ENCODE measurements at regions not wholly inside any gene's neighbourhood (a gene's known extent, or its start where the extent isn't known, plus 50 kb on each side); places are given as distances from the start of the nearest gene placed in this dataset.

GRCh38 chr9:129237164-129237611 lies 59.1 kb upstream of the IER5L start:
- CTCF ChIA-PET = interaction anchor here (0.8 to 2.7 kb wide), 5 partner anchors 63 to 387 kb away, joined by 3 to 16 read pairs (median 10); no protein-coding TSS in a partner anchor
- no peaks in the 10 kb centered on the region for H3K27me3 Mint-ChIP-seq

DNA sequence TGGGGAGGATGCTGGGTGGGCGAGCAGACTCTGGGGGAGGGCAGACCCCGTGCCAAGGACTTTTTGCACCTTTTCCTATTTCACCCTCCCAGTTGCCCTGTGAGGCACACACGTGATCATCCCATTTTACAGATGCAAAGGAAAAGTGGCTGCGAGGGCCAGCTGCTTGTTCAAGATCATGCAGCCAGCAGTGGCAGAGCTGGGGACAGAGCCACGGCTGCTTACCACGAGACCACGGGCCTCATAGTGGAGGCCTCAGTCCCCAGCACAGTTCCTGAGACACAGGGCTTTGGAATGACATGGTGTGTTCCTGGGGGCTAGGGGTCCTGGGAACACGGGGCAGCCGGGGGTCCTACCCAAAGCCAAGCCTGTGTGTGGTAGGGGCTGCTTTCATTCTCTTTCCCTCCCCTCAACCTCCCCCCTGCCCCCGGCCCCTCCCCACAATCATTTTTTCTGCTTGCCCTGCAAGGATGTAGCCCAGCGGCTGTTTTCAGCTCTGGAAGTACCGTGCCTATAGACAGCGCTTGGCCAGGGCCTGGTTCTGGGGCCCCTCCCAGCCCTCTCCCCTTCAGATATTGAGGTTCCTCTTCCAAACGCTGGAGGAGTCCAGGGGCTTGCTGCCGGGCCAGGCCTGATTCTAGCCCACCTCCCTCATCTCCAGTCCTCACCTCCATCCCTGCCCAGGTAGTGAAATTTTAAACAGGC lies 58.5 kb upstream of the IER5L start:
- H3K36me3 Mint-ChIP-seq = no peaks in the 10 kb centered on the region
- peaks cover 14% of the 10 kb centered on the region for H3K9me3 Mint-ChIP-seq
- peak overlapping the region; percentile 88 for H3K27ac Mint-ChIP-seq
- CTCF ChIA-PET = interaction anchor here (1.2 to 2.7 kb wide), 5 partner anchors 63 to 388 kb away, joined by 4 to 16 read pairs (median 10); no protein-coding TSS in a partner anchor
- peak overlapping the region; percentile 68 for H3K4me3 Mint-ChIP-seq
- POLR2A ChIA-PET = interaction anchor here (1.6 to 2.3 kb wide), 2 partner anchors 11 to 59 kb away, joined by 5 to 13 read pairs; partner anchors contain the start of gene IER5L
- intact Hi-C loops (cut with micrococcal nuclease) = loop anchor here (1.0 to 5.0 kb wide), 3 partner anchors 34 to 97 kb away; no protein-coding TSS in a partner anchor
- H3K27me3 Mint-ChIP-seq = no peaks in the 10 kb centered on the region
- DNase-seq = peak; percentile 26
- H3K4me1 Mint-ChIP-seq (ENCODE audit: low read depth) = peaks cover 49% of the 10 kb centered on the region

More at GRCh38 chr9:129237164-129237611, 59.1 kb upstream of the IER5L start:
- POLR2A ChIA-PET = interaction anchor here (2.3 kb wide), 1 partner anchor 59 kb away, joined by 13 read pairs; the partner anchor contains the start of gene IER5L
- Mint-ChIP-seq H3K4me1 (ENCODE audit: low read depth) (peaks cover 49% of the 10 kb centered on the region), H3K27ac (peak overlapping the region; percentile 88), H3K36me3 (no peaks in the 10 kb centered on the region), H3K9me3 (peaks cover 14% of the 10 kb centered on the region), H3K4me3 (peak overlapping the region; percentile 68)
- DNase-seq = peak; percentile 77
- intact Hi-C loops (cut with micrococcal nuclease) = loop anchor here (5.0 kb wide), 1 partner anchor 35 kb away; no protein-coding TSS in a partner anchor

- peaks cover 49% of the 10 kb centered on the region for H3K4me1 Mint-ChIP-seq (ENCODE audit: low read depth)
- H3K36me3 Mint-ChIP-seq = no peaks in the 10 kb centered on the region
- peaks cover 14% of the 10 kb centered on the region for H3K9me3 Mint-ChIP-seq
- H3K27ac Mint-ChIP-seq = peak overlapping the region; percentile 59
- ChIA-PET CTCF (interaction anchor here (1.2 kb wide), 1 partner anchor 104 kb away, joined by 4 read pairs; no protein-coding TSS in a partner anchor), POLR2A (interaction anchor here (1.6 kb wide), 1 partner anchor 11 kb away, joined by 5 read pairs; no protein-coding TSS in a partner anchor)
- intact Hi-C loops (cut with micrococcal nuclease) = loop anchor here (1.0 to 5.0 kb wide), 3 partner anchors 34 to 97 kb away; no protein-coding TSS in a partner anchor
- H3K4me3 Mint-ChIP-seq = peak overlapping the region; percentile 67
- DNase-seq = peak; percentile 81
- no peaks in the 10 kb centered on the region for H3K27me3 Mint-ChIP-seq
Measured at GRCh38 chr9:129235931-129236331, 57.9 kb upstream of the IER5L start.

- peak overlapping the region; percentile 59 for H3K27ac Mint-ChIP-seq
- no peaks in the 10 kb centered on the region for H3K27me3 Mint-ChIP-seq
Measured at GRCh38 chr9:129235041-129235930, 57.2 kb upstream of the IER5L start.

DNA sequence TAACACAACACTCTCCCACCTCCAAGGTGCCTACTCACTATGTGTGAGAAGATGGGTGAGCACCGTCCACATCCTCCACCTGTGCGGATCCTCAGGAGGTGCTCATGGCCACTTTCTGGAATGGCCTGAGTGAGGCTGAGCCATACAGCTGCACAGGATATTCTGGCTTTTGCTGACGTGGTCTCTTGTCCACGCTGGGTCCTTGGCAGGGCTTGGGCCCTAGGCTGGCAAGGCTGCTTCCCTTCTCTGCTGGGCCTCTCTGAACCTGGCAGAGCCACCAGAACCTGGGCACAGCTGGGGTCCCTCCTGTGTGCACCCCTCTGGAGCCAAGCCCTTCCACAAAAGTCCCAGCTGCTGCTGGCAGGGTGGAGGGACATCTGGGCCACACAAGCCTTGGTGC lies 56.4 kb upstream of the IER5L start:
- H3K27ac Mint-ChIP-seq = no peak overlapping the region
- H3K4me1 Mint-ChIP-seq (ENCODE audit: low read depth) = peaks cover 49% of the 10 kb centered on the region
- no peak for DNase-seq
- H3K27me3 Mint-ChIP-seq = no peaks in the 10 kb centered on the region
- no peak overlapping the region for H3K4me3 Mint-ChIP-seq
- CTCF ChIA-PET = no interaction called here
- intact Hi-C loops (cut with micrococcal nuclease) = no loop called here
- POLR2A ChIA-PET = no interaction called here
- no peaks in the 10 kb centered on the region for H3K36me3 Mint-ChIP-seq
- peaks cover 14% of the 10 kb centered on the region for H3K9me3 Mint-ChIP-seq

More at GRCh38 chr9:129235041-129235930, 57.2 kb upstream of the IER5L start:
- intact Hi-C loops (cut with micrococcal nuclease) = loop anchor here (5.0 kb wide), 1 partner anchor 33 kb away; no protein-coding TSS in a partner anchor
- Mint-ChIP-seq H3K4me3 (peak overlapping the region; percentile 67), H3K9me3 (peaks cover 14% of the 10 kb centered on the region), H3K36me3 (no peaks in the 10 kb centered on the region), H3K4me1 (ENCODE audit: low read depth) (peaks cover 49% of the 10 kb centered on the region)
- ChIA-PET POLR2A (interaction anchor here (1.6 kb wide), 1 partner anchor 10 kb away, joined by 5 read pairs; no protein-coding TSS in a partner anchor), CTCF (interaction anchor here (1.2 kb wide), 1 partner anchor 103 kb away, joined by 4 read pairs; no protein-coding TSS in a partner anchor)
- no peak for DNase-seq

GRCh38 chr9:129232839-129233591 lies 55.0 kb upstream of the IER5L start:
- Mint-ChIP-seq H3K27ac (no peak overlapping the region), H3K4me1 (ENCODE audit: low read depth) (peaks cover 40% of the 10 kb centered on the region), H3K9me3 (peaks cover 14% of the 10 kb centered on the region), H3K36me3 (no peaks in the 10 kb centered on the region), H3K4me3 (no peak overlapping the region), H3K27me3 (no peaks in the 10 kb centered on the region)
- intact Hi-C loops (cut with micrococcal nuclease) = no loop called here
- DNase-seq = no peak
- CTCF ChIA-PET = interaction anchor here (0.9 kb wide), 1 partner anchor 55 kb away, joined by 3 read pairs; the partner anchor contains the start of gene IER5L
- POLR2A ChIA-PET = no interaction called here

DNA sequence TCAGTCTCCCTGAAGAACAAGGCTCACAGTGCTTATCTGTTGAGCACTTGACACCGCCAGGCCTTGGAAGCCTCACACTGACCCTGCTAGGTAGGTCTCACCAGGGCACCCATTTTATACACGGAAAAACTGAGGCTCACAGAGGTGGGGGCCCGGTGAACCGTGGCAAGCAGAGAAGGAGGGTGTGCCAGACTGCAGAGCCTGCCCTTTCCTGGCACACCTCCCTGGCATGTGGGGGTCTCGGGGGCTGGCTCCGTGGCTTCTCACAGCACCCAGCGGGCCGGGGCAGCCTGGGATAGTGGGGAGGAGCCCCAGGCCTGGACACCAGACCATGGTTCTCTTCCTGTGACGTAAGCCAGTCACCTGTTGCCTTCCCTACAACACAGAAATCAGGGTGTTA lies 53.7 kb upstream of the IER5L start:
- no peak for DNase-seq
- no peaks in the 10 kb centered on the region for H3K27me3 Mint-ChIP-seq
- H3K4me3 Mint-ChIP-seq = no peak overlapping the region
- H3K9me3 Mint-ChIP-seq = peaks cover 14% of the 10 kb centered on the region
- H3K27ac Mint-ChIP-seq = no peak overlapping the region
- no peaks in the 10 kb centered on the region for H3K36me3 Mint-ChIP-seq
- intact Hi-C loops (cut with micrococcal nuclease) = no loop called here
- CTCF ChIA-PET = interaction anchor here (0.9 kb wide), 1 partner anchor 54 kb away, joined by 3 read pairs; the partner anchor contains the start of gene IER5L
- H3K4me1 Mint-ChIP-seq (ENCODE audit: low read depth) = peaks cover 28% of the 10 kb centered on the region
- POLR2A ChIA-PET = no interaction called here

- H3K27me3 Mint-ChIP-seq = no peaks in the 10 kb centered on the region
- H3K4me1 Mint-ChIP-seq (ENCODE audit: low read depth) = peaks cover 23% of the 10 kb centered on the region
- CTCF ChIA-PET = no interaction called here
- no peak overlapping the region for H3K27ac Mint-ChIP-seq
- POLR2A ChIA-PET = no interaction called here
- intact Hi-C loops (cut with micrococcal nuclease) = no loop called here
- DNase-seq = no peak
- H3K36me3 Mint-ChIP-seq = no peaks in the 10 kb centered on the region
- no peak overlapping the region for H3K4me3 Mint-ChIP-seq
- H3K9me3 Mint-ChIP-seq = peaks cover 14% of the 10 kb centered on the region
Measured at GRCh38 chr9:129231022-129231739, 53.1 kb upstream of the IER5L start.

- no peak for DNase-seq
- Mint-ChIP-seq H3K27ac (no peak overlapping the region), H3K27me3 (no peaks in the 10 kb centered on the region), H3K4me3 (no peak overlapping the region), H3K9me3 (peaks cover 14% of the 10 kb centered on the region), H3K36me3 (no peaks in the 10 kb centered on the region), H3K4me1 (ENCODE audit: low read depth) (peaks cover 23% of the 10 kb centered on the region)
- ChIA-PET CTCF (no interaction called here), POLR2A (no interaction called here)
- intact Hi-C loops (cut with micrococcal nuclease) = no loop called here
Measured at GRCh38 chr9:129230302-129230701, 52.2 kb upstream of the IER5L start.
